A549 (cell line): ENCODE measurements at regions not wholly inside any gene's neighbourhood (a gene's known extent, or its start where the extent isn't known, plus 50 kb on each side); places are given as distances from the start of the nearest gene placed in this dataset.

Experiments used
- ATAC-seq, 2 experiments: fragments of 200-7000 bp in 1 of 2; fragments of >200 bp in 1 of 2; cut with Nextera tagmentation in 1 of 2; cut with Tn5 transposase in 1 of 2; 3 replicates each; pipeline versions ENCODE4 v1.8.0 to v1.9.1; 2018 to 2020; ENCODE audit warnings: mild to moderate bottlenecking in 1 of 2, moderate library complexity in 1 of 2
- CTCF ChIA-PET: fragments of 300-600 bp; sonication (Branson Sonifier 250); formaldehyde crosslinking; extraction: SDS; loops from one replicate; lab custom pipeline; 2021; ENCODE audit warnings: antibody characterized with exemption, inconsistent platforms; lab: Yijun Ruan, JAX
- POLR2A ChIA-PET: fragments of 350-600 bp; formaldehyde crosslinking; extraction: SDS; loops from one replicate; lab custom pipeline; 2021; ENCODE audit warnings: antibody characterized with exemption, inconsistent platforms; lab: Yijun Ruan, JAX
- DNase-seq, 2 experiments: peaks; one replicate each; pipeline versions ENCODE4 v3.0.0 to v3.0.0-alpha.2; 2011 to 2016; ENCODE audit warnings: low read depth in 1 of 2, low spot score in 1 of 2
- FAIRE-seq: peaks from 2 replicates; lab custom pipeline; 2011; peaks lifted over from hg19 to GRCh38; lab: Jason Lieb, UNC
- H3K27ac ChIP-seq, 2 experiments: fragments of >200 bp; sonication (Bioruptor Twin); formaldehyde crosslinking; 3 replicates each; pipeline ENCODE4 v1.5.1; 2016 to 2017
- H3K4me1 ChIP-seq: fragments of >200 bp; sonication (Bioruptor Twin); formaldehyde crosslinking; 3 replicates; pipeline ENCODE4 v1.6.1; 2016
- H3K4me2 ChIP-seq: fragments of >200 bp; sonication (Bioruptor Twin); formaldehyde crosslinking; 3 replicates; pipeline ENCODE4 v1.6.1; 2016
- H3K4me3 ChIP-seq: fragments of >200 bp; sonication (Bioruptor Twin); formaldehyde crosslinking; 3 replicates; pipeline ENCODE4 v1.5.1; 2016
- H3K9me3 ChIP-seq: fragments of >200 bp; sonication (Bioruptor Twin); formaldehyde crosslinking; 3 replicates; pipeline ENCODE4 v1.6.1; 2016
- ATOH8 ChIP-seq: fragments of 250-450 bp; sonication (Bioruptor Pico); IDR thresholded peaks from 2 replicates; pipeline ENCODE4 v1.5.0; 2020; ENCODE audit warnings: low read depth, mild to moderate bottlenecking, moderate library complexity
- BCL3 ChIP-seq: fragments of >200 bp; sonication (Bioruptor Twin); formaldehyde crosslinking; IDR thresholded peaks from 3 replicates; pipeline ENCODE4 v1.6.1; 2016
- BHLHE40 ChIP-seq: IDR thresholded peaks from 2 replicates; pipeline ENCODE4 v1.6.1; 2012; ENCODE audit warnings: low read depth, low read length, inconsistent platforms
- CHD2 ChIP-seq: fragments of 150-350 bp; IDR thresholded peaks from 2 replicates; pipeline ENCODE4 v1.6.1; 2014; ENCODE audit warnings: low read length; ENCODE audit not compliant: partially characterized antibody
- CHD4 ChIP-seq: fragments of 200-600 bp; sonication (generic); IDR thresholded peaks from 2 replicates; pipeline ENCODE4 v1.6.1; 2016; ENCODE audit warnings: antibody characterized with exemption, mild to moderate bottlenecking, borderline replicate concordance
- E2F6 ChIP-seq: IDR thresholded peaks from 2 replicates; pipeline ENCODE4 v1.6.1; 2012; ENCODE audit warnings: low read depth, borderline replicate concordance
- EHF ChIP-seq: fragments of 250-450 bp; sonication (Bioruptor Pico); IDR thresholded peaks from 2 replicates; pipeline ENCODE4 v1.5.0; 2020; ENCODE audit warnings: mild to moderate bottlenecking
- ESRRA ChIP-seq: fragments of 150-350 bp; IDR thresholded peaks from 2 replicates; pipeline ENCODE4 v1.6.1; 2014; ENCODE audit warnings: mild to moderate bottlenecking, low read length, borderline replicate concordance
- FOSB ChIP-seq: fragments of 250-450 bp; sonication (Bioruptor Pico); IDR thresholded peaks from 2 replicates; pipeline ENCODE4 v1.5.0; 2020; ENCODE audit warnings: mild to moderate bottlenecking, moderate library complexity
- GATA3 ChIP-seq: IDR thresholded peaks from 2 replicates; pipeline ENCODE4 v1.6.1; 2012; ENCODE audit warnings: borderline replicate concordance
- HDAC2 ChIP-seq: fragments of 200-600 bp; sonication (generic); IDR thresholded peaks from 2 replicates; pipeline ENCODE4 v1.6.1; 2016
- HES2 ChIP-seq: fragments of >200 bp; sonication (Bioruptor Twin); formaldehyde crosslinking; IDR thresholded peaks from 2 replicates; pipeline ENCODE4 v1.6.1; 2016
- HOXA7 ChIP-seq: fragments of 250-450 bp; sonication (Bioruptor Pico); IDR thresholded peaks from 2 replicates; pipeline ENCODE4 v1.5.0; 2020; ENCODE audit warnings: mild to moderate bottlenecking, moderate library complexity
- JUNB ChIP-seq: fragments of >200 bp; sonication (Bioruptor Twin); formaldehyde crosslinking; IDR thresholded peaks from 2 replicates; pipeline ENCODE4 v1.6.1; 2016
- KDM5A ChIP-seq: fragments of 200-600 bp; sonication (generic); IDR thresholded peaks from 2 replicates; pipeline ENCODE4 v1.6.1; 2016; ENCODE audit warnings: antibody characterized with exemption, mild to moderate bottlenecking
- MAFK ChIP-seq: fragments of 450-650 bp; IDR thresholded peaks from 2 replicates; pipeline ENCODE4 v1.6.1; 2014; ENCODE audit not compliant: partially characterized antibody
- MAX ChIP-seq: IDR thresholded peaks from 2 replicates; pipeline ENCODE4 v1.6.1; 2012
- NFE2L2 ChIP-seq: fragments of 150-350 bp; conservative IDR thresholded peaks from 2 replicates; pipeline ENCODE4 v1.6.1; 2014; ENCODE audit warnings: low read length
- NR3C1 ChIP-seq: fragments of >200 bp; sonication (Bioruptor Twin); formaldehyde crosslinking; IDR thresholded peaks from 3 replicates; pipeline ENCODE4 v1.6.1; 2017
- PHF8 ChIP-seq: fragments of 200-600 bp; sonication (generic); IDR thresholded peaks from 2 replicates; pipeline ENCODE4 v1.6.1; 2016; ENCODE audit warnings: low read depth, mild to moderate bottlenecking, antibody characterized with exemption, moderate library complexity, borderline replicate concordance
- POLR2A ChIP-seq: IDR thresholded peaks from 2 replicates; pipeline ENCODE4 v1.6.1; 2012; ENCODE audit warnings: mild to moderate bottlenecking, low read length
- RCOR1 ChIP-seq: fragments of 150-350 bp; IDR thresholded peaks from 2 replicates; pipeline ENCODE4 v1.6.1; 2014; ENCODE audit warnings: antibody characterized with exemption, low read length, low read depth
- REST ChIP-seq: fragments of 200-600 bp; sonication (generic); IDR thresholded peaks from 2 replicates; pipeline ENCODE4 v1.6.1; 2016; ENCODE audit warnings: antibody characterized with exemption, mild to moderate bottlenecking, moderate library complexity
- SMC3 ChIP-seq: fragments of >200 bp; sonication (Bioruptor Twin); formaldehyde crosslinking; IDR thresholded peaks from 3 replicates; pipeline ENCODE4 v1.6.1; 2018; ENCODE audit warnings: inconsistent platforms
- SREBF2 ChIP-seq: fragments of 450-650 bp; IDR thresholded peaks from 2 replicates; pipeline ENCODE4 v1.6.1; 2014; ENCODE audit warnings: mild to moderate bottlenecking, moderate library complexity
- TFCP2L1 ChIP-seq: fragments of 250-450 bp; sonication (Bioruptor Pico); IDR thresholded peaks from 2 replicates; pipeline ENCODE4 v1.5.0; 2021; ENCODE audit warnings: mild to moderate bottlenecking
- TP53 ChIP-seq: fragments of 250-450 bp; sonication (Bioruptor Pico); IDR thresholded peaks from 2 replicates; pipeline ENCODE4 v1.5.0; 2021; ENCODE audit warnings: mild to moderate bottlenecking, moderate library complexity
- ZFP36 ChIP-seq: fragments of 450-650 bp; IDR thresholded peaks from 2 replicates; pipeline ENCODE4 v1.6.1; 2014; ENCODE audit warnings: borderline replicate concordance; ENCODE audit not compliant: partially characterized antibody
- ZNF302 ChIP-seq: fragments of 250-450 bp; sonication (Bioruptor Pico); IDR thresholded peaks from 2 replicates; pipeline ENCODE4 v1.9.0; 2021; ENCODE audit warnings: inconsistent platforms, mild to moderate bottlenecking, moderate library complexity
- WGBS: methylation state at CpG from one replicate; pipeline ENCODE4 v1.1.6; 2017; ENCODE audit errors: missing lambda C conversion rate; 5-methylcytosine and 5-hydroxymethylcytosine counted together
- TF ChIP-seq, protein P1 (sequence below): fragments of 450-650 bp; IDR thresholded peaks from 2 replicates; pipeline ENCODE4 v1.6.1; 2014; ENCODE audit warnings: antibody characterized with exemption
- TF ChIP-seq, protein P2 (sequence below): IDR thresholded peaks from 2 replicates; pipeline ENCODE4 v1.6.1; 2012

- ChIA-PET CTCF (no interaction called here), POLR2A (no interaction called here)
- Histone ChIP-seq H3K4me3 (no peak overlapping the region), H3K27ac (no peak overlapping the region), H3K9me3 (no peaks in the 10 kb centered on the region), H3K4me1 (peaks cover 16% of the 10 kb centered on the region), H3K4me2 (no peak overlapping the region)
- WGBS, result 17% methylated on average over 1 of the region's 1 CpG
- TF ChIP-seq RCOR1, result no peak
- no peak for TF ChIP-seq NFE2L2
- no peak for TF ChIP-seq GATA3
- no peak for TF ChIP-seq EHF
- TF ChIP-seq BHLHE40, result no peak
- TF ChIP-seq MAFK, result no peak
- no peak for TF ChIP-seq POLR2A
- TF ChIP-seq, protein P1, sequence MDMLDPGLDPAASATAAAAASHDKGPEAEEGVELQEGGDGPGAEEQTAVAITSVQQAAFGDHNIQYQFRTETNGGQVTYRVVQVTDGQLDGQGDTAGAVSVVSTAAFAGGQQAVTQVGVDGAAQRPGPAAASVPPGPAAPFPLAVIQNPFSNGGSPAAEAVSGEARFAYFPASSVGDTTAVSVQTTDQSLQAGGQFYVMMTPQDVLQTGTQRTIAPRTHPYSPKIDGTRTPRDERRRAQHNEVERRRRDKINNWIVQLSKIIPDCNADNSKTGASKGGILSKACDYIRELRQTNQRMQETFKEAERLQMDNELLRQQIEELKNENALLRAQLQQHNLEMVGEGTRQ, result no peak
- TF ChIP-seq HES2, result no peak
- TF ChIP-seq KDM5A, result no peak
- no peak for TF ChIP-seq BCL3
- no peak for TF ChIP-seq MAX
- TF ChIP-seq, protein P2, sequence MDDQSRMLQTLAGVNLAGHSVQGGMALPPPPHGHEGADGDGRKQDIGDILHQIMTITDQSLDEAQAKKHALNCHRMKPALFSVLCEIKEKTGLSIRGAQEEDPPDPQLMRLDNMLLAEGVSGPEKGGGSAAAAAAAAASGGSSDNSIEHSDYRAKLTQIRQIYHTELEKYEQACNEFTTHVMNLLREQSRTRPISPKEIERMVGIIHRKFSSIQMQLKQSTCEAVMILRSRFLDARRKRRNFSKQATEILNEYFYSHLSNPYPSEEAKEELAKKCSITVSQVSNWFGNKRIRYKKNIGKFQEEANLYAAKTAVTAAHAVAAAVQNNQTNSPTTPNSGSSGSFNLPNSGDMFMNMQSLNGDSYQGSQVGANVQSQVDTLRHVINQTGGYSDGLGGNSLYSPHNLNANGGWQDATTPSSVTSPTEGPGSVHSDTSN, result no peak
- TF ChIP-seq E2F6, result no peak
- TF ChIP-seq JUNB, result no peak
- no peak for TF ChIP-seq CHD2
- no peak for TF ChIP-seq PHF8
- TF ChIP-seq NR3C1, result no peak
- FAIRE-seq, result no peak
- ATAC-seq, result no peak
- DNase-seq, result no peak
Observed at GRCh38 chr13:80126389-80127068, 214.4 kb downstream of the SPRY2 start.

DNA sequence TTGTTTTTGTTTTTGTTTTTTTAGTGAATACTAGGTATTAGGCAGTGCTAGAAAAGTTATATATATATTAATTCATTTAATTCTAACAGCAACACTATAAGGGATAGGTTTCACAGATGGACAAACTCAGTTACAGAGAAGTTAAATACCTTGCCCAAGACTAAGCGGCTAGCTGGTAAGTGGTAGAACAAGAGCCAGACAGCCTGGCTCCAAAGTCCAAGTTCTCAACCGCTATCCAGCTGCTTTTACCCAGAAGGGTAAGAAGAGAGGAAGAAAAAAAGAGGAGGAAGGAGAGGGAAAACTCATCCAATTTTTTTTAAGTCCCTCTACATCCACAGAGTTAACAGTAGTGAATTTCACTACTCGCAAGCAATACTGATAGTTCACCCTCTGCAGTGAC lies 217.0 kb downstream of the SPRY2 start:
- POLR2A ChIA-PET, result no interaction called here
- 87% methylated on average over 3 of the region's 3 CpGs for WGBS
- CTCF ChIA-PET, result no interaction called here
- no peak for FAIRE-seq
- H3K4me3 ChIP-seq, result no peak overlapping the region
- no peaks in the 10 kb centered on the region for H3K9me3 ChIP-seq
- no peak overlapping the region for H3K4me2 ChIP-seq
- no peak overlapping the region for H3K27ac ChIP-seq
- H3K4me1 ChIP-seq, result no peaks in the 10 kb centered on the region
- ATAC-seq, result no peak
- DNase-seq, result no peak
- TF ChIP-seq RCOR1 (no peak), SREBF2 (no peak), ATOH8 (no peak), SMC3 (no peak), TP53 (CRISPR knock-in tag) (no peak), REST (no peak), ESRRA (no peak), EHF (no peak), HDAC2 (no peak), CHD2 (no peak), ZNF302 (no peak), ZFP36 (no peak), HOXA7 (no peak), HES2 (no peak), CHD4 (no peak), TFCP2L1 (CRISPR knock-in tag) (no peak), FOSB (CRISPR knock-in tag) (no peak)
